ENCODE measurements at regions not wholly inside any gene's neighbourhood (a gene's known extent, or its start where the extent isn't known, plus 50 kb on each side); places are given as distances from the start of the nearest gene placed in this dataset.

- TF ChIP-seq, protein P1, sequence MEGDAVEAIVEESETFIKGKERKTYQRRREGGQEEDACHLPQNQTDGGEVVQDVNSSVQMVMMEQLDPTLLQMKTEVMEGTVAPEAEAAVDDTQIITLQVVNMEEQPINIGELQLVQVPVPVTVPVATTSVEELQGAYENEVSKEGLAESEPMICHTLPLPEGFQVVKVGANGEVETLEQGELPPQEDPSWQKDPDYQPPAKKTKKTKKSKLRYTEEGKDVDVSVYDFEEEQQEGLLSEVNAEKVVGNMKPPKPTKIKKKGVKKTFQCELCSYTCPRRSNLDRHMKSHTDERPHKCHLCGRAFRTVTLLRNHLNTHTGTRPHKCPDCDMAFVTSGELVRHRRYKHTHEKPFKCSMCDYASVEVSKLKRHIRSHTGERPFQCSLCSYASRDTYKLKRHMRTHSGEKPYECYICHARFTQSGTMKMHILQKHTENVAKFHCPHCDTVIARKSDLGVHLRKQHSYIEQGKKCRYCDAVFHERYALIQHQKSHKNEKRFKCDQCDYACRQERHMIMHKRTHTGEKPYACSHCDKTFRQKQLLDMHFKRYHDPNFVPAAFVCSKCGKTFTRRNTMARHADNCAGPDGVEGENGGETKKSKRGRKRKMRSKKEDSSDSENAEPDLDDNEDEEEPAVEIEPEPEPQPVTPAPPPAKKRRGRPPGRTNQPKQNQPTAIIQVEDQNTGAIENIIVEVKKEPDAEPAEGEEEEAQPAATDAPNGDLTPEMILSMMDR (IDR thresholded peaks at IDR 0.05), result no peak
- no peak for TF ChIP-seq POLR2A (IDR thresholded peaks at IDR 0.05)
Measured at GRCh38 chr3:105145511-105145910, 221.2 kb upstream of the ALCAM start.
